Left lung (tissue), 4 donors: ENCODE measurements at regions not wholly inside any gene's neighbourhood (a gene's known extent, or its start where the extent isn't known, plus 50 kb on each side); places are given as distances from the start of the nearest gene placed in this dataset.

Experiments
- ATAC-seq: fragments of 200-7000 bp; cut with Tn5 transposase; one replicate; pipeline ENCODE4 v1.9.1; 2020; ENCODE audit warnings: moderate library complexity
- DNase-seq, 4 donors: peaks; one replicate each; pipeline ENCODE4 v3.0.0-alpha.2; 2013 to 2020
- H3K27ac ChIP-seq, 2 donors: fragments of 200-600 bp; sonication (generic) in 1 of 2; one replicate each; pipeline versions ENCODE4 v1.5.0 to v1.8.0; 2020 to 2021
- H3K27me3 ChIP-seq, 2 donors: fragments of 200-600 bp; sonication (generic) in 1 of 2; one replicate each; pipeline versions ENCODE4 v1.5.0 to v1.8.0; 2020 to 2021
- H3K36me3 ChIP-seq, 2 donors: fragments of 200-600 bp; sonication (generic) in 1 of 2; one replicate each; pipeline versions ENCODE4 v1.5.0 to v1.8.0; 2020 to 2021
- H3K4me1 ChIP-seq, 2 donors: fragments of 200-600 bp; one replicate each; pipeline ENCODE4 v1.8.0; 2021
- H3K4me3 ChIP-seq, 2 donors: fragments of 200-600 bp; sonication (generic) in 1 of 2; one replicate each; pipeline versions ENCODE4 v1.5.0 to v1.8.0; 2020 to 2021; ENCODE audit warnings: mild to moderate bottlenecking in 1 of 2
- H3K9me3 ChIP-seq, 2 donors: fragments of 200-600 bp; sonication (generic) in 1 of 2; one replicate each; pipeline versions ENCODE4 v1.5.0 to v1.8.0; 2020 to 2021
- CTCF ChIP-seq, 2 donors: fragments of 200-600 bp; sonication (generic) in 1 of 2; IDR thresholded peaks; one replicate each; pipeline versions ENCODE4 v1.5.0 to v1.8.0; 2021; ENCODE audit warnings: antibody characterized with exemption in 2 of 2
- intact Hi-C, 2 donors: fragments of 100-400 bp; cut with DNase I; formaldehyde crosslinking; loops; one replicate each; pipeline versions ENCODE4 v1.11.2 to v1.14.2; 2022
- donor health status: DM: no; HTN: yes; CAD: no.
- donor health status: DM: no; HTN: no; CAD: no.

GRCh38 chr9:2502760-2503159, 118.8 kb upstream of the VLDLR start:
- no peak for ATAC-seq
- no peaks in the 10 kb centered on the region for H3K4me1 ChIP-seq
- no peak overlapping the region for H3K4me3 ChIP-seq
- no peak overlapping the region for H3K27ac ChIP-seq
- H3K27me3 ChIP-seq, result no peaks in the 10 kb centered on the region
- H3K36me3 ChIP-seq, result no peaks in the 10 kb centered on the region
- H3K9me3 ChIP-seq, result no peaks in the 10 kb centered on the region
- no peak for TF ChIP-seq CTCF (IDR thresholded peaks at IDR 0.05)
- DNase-seq, result no peak
- intact Hi-C loops, result no loop called here

- DNase-seq, result no peak
- Histone ChIP-seq H3K36me3 (no peaks in the 10 kb centered on the region), H3K4me3 (no peak overlapping the region), H3K4me1 (no peaks in the 10 kb centered on the region), H3K9me3 (no peaks in the 10 kb centered on the region), H3K27me3 (no peaks in the 10 kb centered on the region), H3K27ac (no peak overlapping the region)
- TF ChIP-seq CTCF (IDR thresholded peaks at IDR 0.05), result no peak
- intact Hi-C loops, result no loop called here
- no peak for ATAC-seq
These were observed 115.3 kb upstream of the VLDLR start for GRCh38 chr9:2506321-2506720.

GRCh38 chr9:2523591-2523990, 98.0 kb upstream of the VLDLR start:
- H3K9me3 ChIP-seq, result peaks cover 2 to 12% of the 10 kb centered on the region in 2 donors
- no peak for TF ChIP-seq CTCF (IDR thresholded peaks at IDR 0.05)
- H3K36me3 ChIP-seq, result no peaks in the 10 kb centered on the region
- ATAC-seq, result no peak
- no peak for DNase-seq
- H3K4me1 ChIP-seq, result no peaks in the 10 kb centered on the region
- no peak overlapping the region for H3K27ac ChIP-seq
- intact Hi-C loops, result no loop called here
- H3K4me3 ChIP-seq, result no peak overlapping the region
- no peaks in the 10 kb centered on the region for H3K27me3 ChIP-seq

GRCh38 chr9:2524601-2525000, 97.0 kb upstream of the VLDLR start:
- TF ChIP-seq CTCF (IDR thresholded peaks at IDR 0.05), result no peak
- ATAC-seq, result no peak
- Histone ChIP-seq H3K4me3 (no peak overlapping the region), H3K27ac (no peak overlapping the region), H3K9me3 (peaks cover 2 to 5% of the 10 kb centered on the region in 2 donors), H3K4me1 (no peaks in the 10 kb centered on the region), H3K27me3 (no peaks in the 10 kb centered on the region), H3K36me3 (no peaks in the 10 kb centered on the region)
- DNase-seq, result no peak
- intact Hi-C loops, result no loop called here

- intact Hi-C loops, result no loop called here
- ATAC-seq, result no peak
These were observed 96.4 kb upstream of the VLDLR start for GRCh38 chr9:2525147-2525546.

More at GRCh38 chr9:2525147-2525546, 96.4 kb upstream of the VLDLR start:
- Histone ChIP-seq H3K27me3 (no peaks in the 10 kb centered on the region), H3K9me3 (peaks cover 1 to 3% of the 10 kb centered on the region in 2 donors), H3K4me1 (no peaks in the 10 kb centered on the region), H3K36me3 (no peaks in the 10 kb centered on the region), H3K4me3 (no peak overlapping the region), H3K27ac (no peak overlapping the region)
- TF ChIP-seq CTCF (IDR thresholded peaks at IDR 0.05), result no peak
- DNase-seq, result no peak
